H1 (cell line): ENCODE measurements at regions not wholly inside any gene's neighbourhood (a gene's known extent, or its start where the extent isn't known, plus 50 kb on each side); places are given as distances from the start of the nearest gene placed in this dataset.

Experiments used
- CTCF ChIA-PET: fragments of 300-600 bp; sonication (Branson Sonifier 250); formaldehyde crosslinking; loops from one replicate; lab custom pipeline; 2021; ENCODE audit not compliant: partially characterized antibody; lab: Charles Lee
- POLR2A ChIA-PET: fragments of 300-600 bp; sonication (Branson Sonifier 250); formaldehyde crosslinking; loops from one replicate; lab custom pipeline; 2021; ENCODE audit warnings: inconsistent platforms; ENCODE audit not compliant: partially characterized antibody; lab: Charles Lee
- DNase-seq, 2 experiments: peaks; one replicate each; pipeline versions ENCODE4 v3.0.0 to v3.0.0-alpha.2; 2010 to 2022; ENCODE audit warnings: low spot score in 2 of 2, low read depth in 1 of 2, mixed read lengths in 1 of 2
- FAIRE-seq: peaks from 2 replicates; lab custom pipeline; 2011; peaks lifted over from hg19 to GRCh38; lab: Jason Lieb, UNC
- H2AFZ ChIP-seq: 2 replicates; pipeline ENCODE4 v1.8.1; 2012; ENCODE audit warnings: low read length, inconsistent platforms
- H2AK5ac ChIP-seq: 2 replicates; pipeline ENCODE4 v1.6.1; 2013; ENCODE audit warnings: low read depth, low read length
- H2BK120ac ChIP-seq: replicated peaks from 2 replicates; pipeline ENCODE3; 2013; ENCODE audit warnings: low read depth, low read length, inconsistent platforms
- H2BK12ac ChIP-seq: 2 replicates; pipeline ENCODE4 v1.6.1; 2013; ENCODE audit warnings: low read depth, low read length
- H2BK15ac ChIP-seq: 2 replicates; pipeline ENCODE4 v1.6.1; 2013; ENCODE audit warnings: low read length
- H2BK20ac ChIP-seq: 2 replicates; pipeline ENCODE4 v1.6.1; 2013; ENCODE audit warnings: low read length
- H2BK5ac ChIP-seq: 2 replicates; pipeline ENCODE4 v1.6.1; 2013; ENCODE audit warnings: low read depth, low read length
- H3K14ac ChIP-seq: 2 replicates; pipeline ENCODE4 v1.6.1; 2013; ENCODE audit warnings: inconsistent platforms; ENCODE audit not compliant: insufficient read length
- H3K18ac ChIP-seq: 2 replicates; pipeline ENCODE4 v1.6.1; 2013; ENCODE audit warnings: low read length; ENCODE audit errors: extremely low read depth
- H3K23ac ChIP-seq: 2 replicates; pipeline ENCODE4 v1.6.1; 2013; ENCODE audit warnings: inconsistent platforms; ENCODE audit not compliant: insufficient read length
- H3K23me2 ChIP-seq: 2 replicates; pipeline ENCODE4 v1.6.1; 2013; ENCODE audit warnings: low read depth, low read length
- H3K27ac ChIP-seq: 2 replicates; pipeline ENCODE4 v1.6.1; 2011; ENCODE audit warnings: low read depth, low read length, inconsistent platforms
- H3K27me3 ChIP-seq, 4 experiments: replicated peaks in 1 of 4; 1 replicate in 1 of 4; 2 replicates in 3 of 4; pipeline versions ENCODE4 v1.6.1 to v1.8.1; 2011 to 2013; ENCODE audit warnings: low read length in 3 of 4, mild to moderate bottlenecking in 3 of 4, inconsistent platforms in 2 of 4, mixed read lengths in 2 of 4, moderate library complexity in 1 of 4; ENCODE audit not compliant: control insufficient read depth in 3 of 4, insufficient read depth in 3 of 4; ENCODE audit errors: extremely low read depth in 1 of 4
- H3K36me3 ChIP-seq, 4 experiments: 2 replicates each; pipeline versions ENCODE4 v1.6.1 to v1.8.1; 2011 to 2013; ENCODE audit warnings: mild to moderate bottlenecking in 4 of 4, low read length in 3 of 4, moderate library complexity in 2 of 4, control low read depth in 1 of 4, inconsistent platforms in 1 of 4; ENCODE audit not compliant: insufficient read depth in 4 of 4, control insufficient read depth in 2 of 4
- H3K4ac ChIP-seq: replicated peaks from 2 replicates; pipeline ENCODE3; 2013; ENCODE audit warnings: low read length, low read depth, mixed read lengths, inconsistent platforms; ENCODE audit not compliant: insufficient read length
- H3K4me1 ChIP-seq, 4 experiments: replicated peaks in 1 of 4; 1 replicate in 1 of 4; 2 replicates in 3 of 4; pipeline versions ENCODE4 v1.6.1 to v1.8.1; 2011 to 2013; ENCODE audit warnings: low read length in 3 of 4, inconsistent platforms in 2 of 4, mixed read lengths in 1 of 4; ENCODE audit not compliant: insufficient read depth in 4 of 4, control insufficient read depth in 3 of 4
- H3K4me2 ChIP-seq, 2 experiments: 2 replicates each; pipeline versions ENCODE4 v1.6.1 to v1.8.1; 2011 to 2013; ENCODE audit warnings: low read depth in 2 of 2, low read length in 2 of 2, control low read depth in 1 of 2, inconsistent platforms in 1 of 2, mild to moderate bottlenecking in 1 of 2; ENCODE audit not compliant: insufficient read depth in 1 of 2
- H3K4me3 ChIP-seq, 4 experiments: fragments of 200-600, 300-600 bp in 1 of 4; sonication (generic), shearing (Covaris generic), sonication (Bioruptor Twin) in 1 of 4; 2 replicates each; pipeline versions ENCODE4 v1.5.1 to v1.8.1; 2011 to 2016; ENCODE audit warnings: low read length in 4 of 4, low read depth in 3 of 4, control low read depth in 2 of 4, inconsistent platforms in 2 of 4, mild to moderate bottlenecking in 2 of 4, mixed read lengths in 1 of 4, moderate library complexity in 1 of 4; ENCODE audit not compliant: insufficient read depth in 2 of 4; ENCODE audit errors: extremely low read depth in 1 of 4
- H3K56ac ChIP-seq: replicated peaks from 2 replicates; pipeline ENCODE3; 2013; ENCODE audit warnings: low read depth, mild to moderate bottlenecking, mixed read lengths, low read length, inconsistent platforms; ENCODE audit not compliant: insufficient read length
- H3K79me1 ChIP-seq: 2 replicates; pipeline ENCODE4 v1.6.1; 2013; ENCODE audit warnings: low read depth, low read length, control low read depth
- H3K79me2 ChIP-seq, 2 experiments: 2 replicates each; pipeline versions ENCODE4 v1.6.1 to v1.8.1; 2012 to 2013; ENCODE audit warnings: low read length in 2 of 2, mild to moderate bottlenecking in 2 of 2, inconsistent platforms in 1 of 2; ENCODE audit not compliant: insufficient read depth in 2 of 2, control insufficient read depth in 1 of 2
- H3K9ac ChIP-seq, 4 experiments: replicated peaks in 1 of 4; 1 replicate in 1 of 4; 2 replicates in 3 of 4; pipeline versions ENCODE4 v1.6.1 to v1.8.1; 2011 to 2013; ENCODE audit warnings: low read depth in 3 of 4, low read length in 3 of 4, control low read depth in 2 of 4, mild to moderate bottlenecking in 2 of 4, moderate library complexity in 2 of 4, inconsistent platforms in 1 of 4; ENCODE audit errors: extremely low read depth in 1 of 4
- H3K9me3 ChIP-seq, 2 experiments: 2 replicates each; pipeline versions ENCODE4 v1.6.1 to v1.8.1; 2012 to 2013; ENCODE audit warnings: mild to moderate bottlenecking in 2 of 2, moderate library complexity in 2 of 2, control low read depth in 1 of 2, inconsistent platforms in 1 of 2, low read depth in 1 of 2, low read length in 1 of 2, mixed read lengths in 1 of 2; ENCODE audit not compliant: insufficient read depth in 2 of 2
- H4K20me1 ChIP-seq, 2 experiments: replicated peaks in 1 of 2; 2 replicates each; pipeline versions ENCODE3 to v1.8.1; 2011 to 2013; ENCODE audit warnings: inconsistent platforms in 2 of 2, low read length in 2 of 2, mild to moderate bottlenecking in 1 of 2; ENCODE audit not compliant: insufficient read depth in 2 of 2, control insufficient read depth in 1 of 2
- H4K5ac ChIP-seq: 2 replicates; pipeline ENCODE4 v1.6.1; 2013; ENCODE audit warnings: low read length, low read depth, mixed read lengths, inconsistent platforms; ENCODE audit not compliant: insufficient read length
- H4K8ac ChIP-seq: 2 replicates; pipeline ENCODE4 v1.8.0; 2013; ENCODE audit warnings: mild to moderate bottlenecking, moderate library complexity, low read length, inconsistent platforms; ENCODE audit not compliant: insufficient read depth; ENCODE audit errors: extremely low read depth
- H4K91ac ChIP-seq: replicated peaks from 2 replicates; pipeline ENCODE3; 2013; ENCODE audit warnings: low read length, mixed read lengths, inconsistent platforms; ENCODE audit not compliant: insufficient read length
- BCL11A ChIP-seq, 2 experiments: IDR thresholded peaks; one replicate each; pipeline ENCODE4 v1.6.1; 2011; ENCODE audit warnings: low read depth in 2 of 2, low read length in 2 of 2, mild to moderate bottlenecking in 2 of 2
- CBX8 ChIP-seq: fragments of 300-800, 300-1000 bp; sonication (generic); IDR thresholded peaks from 2 replicates; pipeline ENCODE4 v1.7.1; 2016; ENCODE audit warnings: low read depth, low read length, borderline replicate concordance
- CHD2 ChIP-seq: IDR thresholded peaks from 2 replicates; pipeline ENCODE4 v1.6.1; 2012; ENCODE audit warnings: low read length, improper control_type of control experiment
- EP300 ChIP-seq, 2 experiments: IDR thresholded peaks; 1 replicate in 1 of 2; 2 replicates in 1 of 2; pipeline ENCODE4 v1.6.1; 2011 to 2012; ENCODE audit warnings: low read depth in 2 of 2, low read length in 2 of 2, mild to moderate bottlenecking in 2 of 2, borderline replicate concordance in 1 of 2, inconsistent platforms in 1 of 2, moderate library complexity in 1 of 2
- EZH2 ChIP-seq: fragments of 200-600 bp; sonication (generic); IDR thresholded peaks from 2 replicates; pipeline ENCODE4 v1.7.1; 2012; ENCODE audit warnings: low read depth, mild to moderate bottlenecking, moderate library complexity, low read length, inconsistent platforms; ENCODE audit not compliant: severe bottlenecking
- POLR2AphosphoS5 ChIP-seq: IDR thresholded peaks from 2 replicates; pipeline ENCODE4 v1.6.1; 2011; ENCODE audit warnings: low read depth, low read length
- POU5F1 ChIP-seq: IDR thresholded peaks from 2 replicates; pipeline ENCODE4 v1.6.1; 2011; ENCODE audit warnings: low read depth, mild to moderate bottlenecking, low read length, moderate library complexity
- RBBP5 ChIP-seq: IDR thresholded peaks from 2 replicates; pipeline ENCODE4 v1.7.1; 2012; ENCODE audit warnings: low read depth, mild to moderate bottlenecking, inconsistent platforms, low read length, moderate library complexity, borderline replicate concordance
- SP4 ChIP-seq: IDR thresholded peaks from 2 replicates; pipeline ENCODE4 v1.6.1; 2012; ENCODE audit warnings: low read length, inconsistent platforms
- USF2 ChIP-seq: IDR thresholded peaks from 2 replicates; pipeline ENCODE4 v1.6.1; 2011; ENCODE audit warnings: low read length, improper control_type of control experiment
- YY1 ChIP-seq: IDR thresholded peaks from 2 replicates; pipeline ENCODE4 v1.6.1; 2011; ENCODE audit warnings: low read depth, mild to moderate bottlenecking, low read length
- WGBS, 2 experiments: shearing (Covaris generic) in 1 of 2; methylation state at CpG; one replicate each; pipeline versions ENCODE4 v1.1.6 to v1.1.7; 2013 to 2015; ENCODE audit warnings: low lambda C conversion rate in 2 of 2, mixed read lengths in 2 of 2, inconsistent platforms in 1 of 2, low coverage in 1 of 2, missing lambda C conversion rate in 1 of 2; ENCODE audit not compliant: insufficient replicate concordance in 2 of 2, insufficient coverage in 1 of 2, insufficient read length in 1 of 2; ENCODE audit errors: extremely low coverage in 1 of 2, missing lambda C conversion rate in 1 of 2; 5-methylcytosine and 5-hydroxymethylcytosine counted together

GRCh38 chr12:124441443-124442194, 125.8 kb downstream of the NCOR2 start:
- Histone ChIP-seq H3K27me3 (no peaks in the 10 kb centered on the region), H3K18ac (no peak overlapping the region), H3K23me2 (no peaks in the 10 kb centered on the region; the same call in 1 of the 2 replicates), H2AK5ac (no peak overlapping the region), H2AFZ (no peak overlapping the region), H3K23ac (no peak overlapping the region), H3K36me3 (peaks cover 2 to 9% (median 5%) of the 10 kb centered on the region in 4 experiments; a peak in 5 of 8 replicates), H2BK15ac (no peak overlapping the region), H4K8ac (no peak overlapping the region), H3K4me2 (no peak overlapping the region), H4K91ac (no peak overlapping the region), H3K4me1 (peaks cover 0 to 4% (median 3%) of the 10 kb centered on the region in 4 experiments; a peak in 4 of 7 replicates), H2BK5ac (no peak overlapping the region), H3K79me2 (peaks cover 0 to 2% of the 10 kb centered on the region in 2 experiments; a peak in 1 of 4 replicates), H2BK120ac (no peak overlapping the region), H3K4me3 (no peak overlapping the region), H3K9me3 (no peaks in the 10 kb centered on the region), H3K9ac (no peak overlapping the region), H2BK20ac (no peak overlapping the region), H3K27ac (no peak overlapping the region), H2BK12ac (no peak overlapping the region), H4K20me1 (peaks cover 4 to 7% of the 10 kb centered on the region in 2 experiments), H3K14ac (no peak overlapping the region), H4K5ac (no peak overlapping the region), H3K56ac (no peak overlapping the region), H3K79me1 (0 out of 2 replicates have a peak, but pooled peaks cover 3% of the 10 kb centered on the region), H3K4ac (no peak overlapping the region)
- 92% methylated on average over 18 of the region's 18 CpGs; no CpG with 5 or more reads in 1 of the 2 experiments for WGBS, 2 experiments
- FAIRE-seq (no peak), DNase-seq (no peak)
- ChIA-PET CTCF (interaction anchor here (0.7 to 2.2 kb wide), 6 partner anchors 9 to 326 kb away, joined by 3 to 8 read pairs (median 4); no protein-coding TSS in a partner anchor), POLR2A (no interaction called here)
- TF ChIP-seq USF2 (no peak), SP4 (no peak), CHD2 (no peak), CBX8 (no peak), YY1 (no peak), EZH2 (no peak), RBBP5 (no peak), BCL11A (IDR thresholded peaks at IDR 0.05; ENCODE audit: low read depth in 2 of 2, low read length in 2 of 2) (no peak), POU5F1 (no peak), EP300 (IDR thresholded peaks at IDR 0.05; ENCODE audit: borderline replicate concordance in 1 of 2, low read depth in 2 of 2, low read length in 2 of 2) (no peak), POLR2AphosphoS5 (no peak)
